ENCODE measurements at regions not wholly inside any gene's neighbourhood (a gene's known extent, or its start where the extent isn't known, plus 50 kb on each side); places are given as distances from the start of the nearest gene placed in this dataset.

DNA sequence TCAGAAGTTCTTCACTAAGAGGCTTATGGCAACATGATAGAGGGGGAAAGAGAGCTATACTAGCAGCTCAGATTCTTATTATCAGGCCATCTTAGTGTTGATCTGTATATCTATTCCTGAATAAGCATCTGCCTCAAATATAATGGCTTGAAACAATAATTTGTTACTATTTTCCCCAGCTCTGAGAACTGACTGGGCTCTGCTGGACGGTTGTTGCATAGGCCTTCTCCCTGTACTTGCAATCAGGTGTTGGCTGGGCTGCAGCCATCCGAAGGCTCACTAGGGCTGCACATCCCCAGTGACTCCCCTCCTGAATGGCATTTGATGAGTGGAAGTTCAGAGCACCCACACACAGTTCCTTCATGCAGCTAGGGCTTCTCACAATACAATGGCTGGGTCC is 116.0 kb downstream of the PROX1 start:
- no peaks in the 10 kb centered on the region for H3K36me3 ChIP-seq (ENCODE audit: insufficient read depth, low read length)
- no peak overlapping the region for H3K27ac ChIP-seq (ENCODE audit: low read length)
- no peaks in the 10 kb centered on the region for H3K79me2 ChIP-seq (ENCODE audit: insufficient read depth, low read length)
- no peak overlapping the region for H3K4me2 ChIP-seq (ENCODE audit: insufficient read depth, low read length)
- no peaks in the 10 kb centered on the region for H4K20me1 ChIP-seq (ENCODE audit: insufficient read depth, low read length)
- no peak overlapping the region for H3K9ac ChIP-seq (ENCODE audit: low read depth, low read length)
- H3K9me3 ChIP-seq (ENCODE audit: insufficient read depth, low read length, severe bottlenecking): no peaks in the 10 kb centered on the region
- ATAC-seq (ENCODE audit: insufficient read depth, low read depth) (no peak), DNase-seq (no peak)
- no peak overlapping the region for H3K4me3 ChIP-seq (ENCODE audit: low read depth in 1 of 2, low read length in 2 of 2)
- no peaks in the 10 kb centered on the region for H3K4me1 ChIP-seq (ENCODE audit: insufficient read depth, low read length)
- no peak overlapping the region for H2AFZ ChIP-seq (ENCODE audit: low read depth, low read length)
- TF ChIP-seq EZH2 (IDR thresholded peaks at IDR 0.05; ENCODE audit: borderline replicate concordance, low read depth, low read length, severe bottlenecking) (no peak), CTCF (IDR thresholded peaks at IDR 0.05; ENCODE audit: borderline replicate concordance, extremely low read depth, low read length, poor library complexity, severe bottlenecking) (no peak)
- H3K27me3 ChIP-seq (ENCODE audit: insufficient read depth, low read length, poor library complexity): no peaks in the 10 kb centered on the region

DNA sequence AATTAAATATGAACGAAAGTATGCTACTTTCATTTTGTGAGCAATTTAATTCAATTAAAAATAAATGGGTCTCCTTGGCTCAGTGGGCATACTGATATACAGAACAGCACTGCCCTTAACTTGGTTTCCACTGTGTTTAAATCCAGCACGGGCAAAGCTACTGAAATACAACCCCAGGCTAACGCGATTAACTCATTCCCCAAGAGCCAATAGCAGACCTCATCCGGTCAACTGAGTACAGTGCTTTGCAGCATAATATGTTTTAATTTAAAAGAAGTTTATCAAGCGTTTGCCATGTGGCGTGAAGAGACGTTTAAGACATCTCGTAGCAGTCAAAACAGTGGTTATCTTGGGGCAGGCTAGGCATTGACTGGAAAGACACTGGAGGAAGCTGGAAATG is 118.6 kb downstream of the PROX1 start:
- no peak for TF ChIP-seq CTCF (IDR thresholded peaks at IDR 0.05; ENCODE audit: borderline replicate concordance, extremely low read depth, low read length, poor library complexity, severe bottlenecking)
- no peak for TF ChIP-seq EZH2 (IDR thresholded peaks at IDR 0.05; ENCODE audit: borderline replicate concordance, low read depth, low read length, severe bottlenecking)
- no peak overlapping the region for H3K9ac ChIP-seq (ENCODE audit: low read depth, low read length)
- no peak overlapping the region for H3K27ac ChIP-seq (ENCODE audit: low read length)
- ATAC-seq (ENCODE audit: insufficient read depth, low read depth) (no peak), DNase-seq (no peak)
- no peaks in the 10 kb centered on the region for H3K79me2 ChIP-seq (ENCODE audit: insufficient read depth, low read length)
- H3K4me2 ChIP-seq (ENCODE audit: insufficient read depth, low read length): no peak overlapping the region
- H3K27me3 ChIP-seq (ENCODE audit: insufficient read depth, low read length, poor library complexity): no peaks in the 10 kb centered on the region
- no peaks in the 10 kb centered on the region for H4K20me1 ChIP-seq (ENCODE audit: insufficient read depth, low read length)
- no peaks in the 10 kb centered on the region for H3K36me3 ChIP-seq (ENCODE audit: insufficient read depth, low read length)
- no peak overlapping the region for H2AFZ ChIP-seq (ENCODE audit: low read depth, low read length)
- no peaks in the 10 kb centered on the region for H3K4me1 ChIP-seq (ENCODE audit: insufficient read depth, low read length)
- no peak overlapping the region for H3K4me3 ChIP-seq (ENCODE audit: low read depth in 1 of 2, low read length in 2 of 2)
- H3K9me3 ChIP-seq (ENCODE audit: insufficient read depth, low read length, severe bottlenecking): no peaks in the 10 kb centered on the region

GRCh38 chr1:214107322-214108096 is 119.7 kb downstream of the PROX1 start:
- H4K20me1 ChIP-seq (ENCODE audit: insufficient read depth, low read length): no peaks in the 10 kb centered on the region
- no peak for DNase-seq
- no peak overlapping the region for H3K4me2 ChIP-seq (ENCODE audit: insufficient read depth, low read length)
- H3K36me3 ChIP-seq (ENCODE audit: insufficient read depth, low read length): no peaks in the 10 kb centered on the region
- H3K9me3 ChIP-seq (ENCODE audit: insufficient read depth, low read length, severe bottlenecking): no peaks in the 10 kb centered on the region
- no peak for ATAC-seq (ENCODE audit: insufficient read depth, low read depth)
- no peaks in the 10 kb centered on the region for H3K27me3 ChIP-seq (ENCODE audit: insufficient read depth, low read length, poor library complexity)
- TF ChIP-seq CTCF (IDR thresholded peaks at IDR 0.05; ENCODE audit: borderline replicate concordance, extremely low read depth, low read length, poor library complexity, severe bottlenecking) (no peak), EZH2 (IDR thresholded peaks at IDR 0.05; ENCODE audit: borderline replicate concordance, low read depth, low read length, severe bottlenecking) (no peak)
- no peak overlapping the region for H3K4me3 ChIP-seq (ENCODE audit: low read depth in 1 of 2, low read length in 2 of 2)
- H3K9ac ChIP-seq (ENCODE audit: low read depth, low read length): no peak overlapping the region
- no peaks in the 10 kb centered on the region for H3K4me1 ChIP-seq (ENCODE audit: insufficient read depth, low read length)
- H2AFZ ChIP-seq (ENCODE audit: low read depth, low read length): no peak overlapping the region
- no peak overlapping the region for H3K27ac ChIP-seq (ENCODE audit: low read length)
- no peaks in the 10 kb centered on the region for H3K79me2 ChIP-seq (ENCODE audit: insufficient read depth, low read length)

Measured in DND-41 (cell line).